Prostate gland (tissue), 2 donors: ENCODE measurements at regions not wholly inside any gene's neighbourhood (a gene's known extent, or its start where the extent isn't known, plus 50 kb on each side); places are given as distances from the start of the nearest gene placed in this dataset.

Source experiments
- DNase-seq: peaks from one replicate; pipeline ENCODE4 v3.0.0-alpha.2; 2019; ENCODE audit warnings: low spot score
- H3K27ac ChIP-seq, 2 donors: fragments of 200-600 bp; sonication (generic); 2 replicates each; pipeline ENCODE4 v1.5.1; 2017 to 2019
- H3K27me3 ChIP-seq: fragments of 200-600 bp; sonication (generic); replicated peaks from 2 replicates; pipeline ENCODE4 v1.5.1; 2019; ENCODE audit not compliant: insufficient read depth
- H3K36me3 ChIP-seq, 2 donors: fragments of 200-600 bp; sonication (generic); 1 replicate in 1 of 2; 2 replicates in 1 of 2; pipeline versions ENCODE4 v1.5.1 to v1.8.1; 2017 to 2019
- H3K4me1 ChIP-seq: fragments of 200-600 bp; sonication (generic); replicated peaks from 2 replicates; pipeline ENCODE4 v1.5.1; 2019
- H3K4me3 ChIP-seq, 2 donors: fragments of 200-600 bp; sonication (generic); 2 replicates each; pipeline ENCODE4 v1.5.1; 2017 to 2019
- H3K9me3 ChIP-seq: fragments of 200-600 bp; sonication (generic); 2 replicates; pipeline ENCODE4 v1.5.1; 2017
- CTCF ChIP-seq, 4 experiments: fragments of 200-600 bp in 2 of 4; fragments of 450-650 bp in 2 of 4; sonication (generic) in 2 of 4; IDR thresholded peaks; 1 replicate in 3 of 4; 2 replicates in 1 of 4; pipeline ENCODE4 v1.5.1; 2016 to 2019; ENCODE audit warnings: antibody characterized with exemption in 4 of 4, mild to moderate bottlenecking in 2 of 4, moderate library complexity in 2 of 4
- POLR2A ChIP-seq: fragments of 450-650 bp; IDR thresholded peaks from one replicate; pipeline ENCODE4 v1.6.1; 2016; ENCODE audit warnings: antibody characterized with exemption, mild to moderate bottlenecking
- POLR2AphosphoS5 ChIP-seq: sonication (generic); formaldehyde crosslinking; IDR thresholded peaks from one replicate; pipeline ENCODE4 v1.6.1; 2017; ENCODE audit warnings: antibody characterized with exemption
- WGBS: methylation state at CpG from one replicate; pipeline ENCODE4 v1.1.5; 2018; 5-methylcytosine and 5-hydroxymethylcytosine counted together
- intact Hi-C: fragments of 100-400 bp; cut with DNase I; formaldehyde crosslinking; loops from one replicate; pipeline ENCODE4 v1.14.2; 2022

- H3K36me3 ChIP-seq = no peaks in the 10 kb centered on the region
- H3K4me1 ChIP-seq = no peaks in the 10 kb centered on the region
- H3K9me3 ChIP-seq = no peaks in the 10 kb centered on the region
- DNase-seq = no peak
- H3K27me3 ChIP-seq = no peaks in the 10 kb centered on the region
- TF ChIP-seq POLR2AphosphoS5 (no peak), CTCF (IDR thresholded peaks at IDR 0.05) (no peak), POLR2A (no peak)
- 86% methylated on average over 8 of the region's 8 CpGs for WGBS
- H3K4me3 ChIP-seq = no peak overlapping the region
- no peak overlapping the region for H3K27ac ChIP-seq
- intact Hi-C loops = no loop called here
Observed at GRCh38 chr12:102535306-102535705, 54.9 kb upstream of the IGF1 start.

GRCh38 chr12:102534899-102535298 is 54.5 kb upstream of the IGF1 start:
- no peak overlapping the region for H3K27ac ChIP-seq
- TF ChIP-seq POLR2AphosphoS5 (no peak), CTCF (IDR thresholded peaks at IDR 0.05) (no peak), POLR2A (no peak)
- intact Hi-C loops = no loop called here

GRCh38 chr12:102533483-102534215 is 53.3 kb upstream of the IGF1 start:
- intact Hi-C loops = no loop called here
- Histone ChIP-seq H3K4me3 (no peak overlapping the region), H3K4me1 (no peaks in the 10 kb centered on the region), H3K27me3 (no peaks in the 10 kb centered on the region), H3K27ac (no peak overlapping the region), H3K9me3 (no peaks in the 10 kb centered on the region), H3K36me3 (no peaks in the 10 kb centered on the region)
- DNase-seq = no peak
- 66% methylated on average over 9 of the region's 9 CpGs for WGBS
- TF ChIP-seq POLR2A (no peak), CTCF (IDR thresholded peaks at IDR 0.05) (no peak), POLR2AphosphoS5 (no peak)

More at GRCh38 chr12:102534899-102535298, 54.5 kb upstream of the IGF1 start:
- 85% methylated on average over 13 of the region's 13 CpGs for WGBS
- DNase-seq = no peak
- no peaks in the 10 kb centered on the region for H3K27me3 ChIP-seq
- no peaks in the 10 kb centered on the region for H3K9me3 ChIP-seq
- no peaks in the 10 kb centered on the region for H3K4me1 ChIP-seq
- H3K36me3 ChIP-seq = no peaks in the 10 kb centered on the region
- H3K4me3 ChIP-seq = no peak overlapping the region
